HG02970 (cell line): ENCODE measurements at regions not wholly inside any gene's neighbourhood (a gene's known extent, or its start where the extent isn't known, plus 50 kb on each side); places are given as distances from the start of the nearest gene placed in this dataset.

Experiments used
- ATAC-seq: cut with Tn5 transposase; IDR thresholded peaks from one replicate; pipeline ENCODE4 v1.9.1; 2021; ENCODE audit warnings: mild to moderate bottlenecking, moderate library complexity, moderate number of reproducible peaks; ENCODE audit not compliant: unreplicated experiment, low FRiP score

- ATAC-seq, result no peak
Observed at GRCh38 chr15:89421219-89421618, 75.2 kb downstream of the RHCG start.

- ATAC-seq, result no peak
Observed at GRCh38 chr15:89419370-89419984, 76.9 kb downstream of the RHCG start.

- ATAC-seq, result no peak
Observed at GRCh38 chr15:89417206-89417725, 79.1 kb downstream of the RHCG start.

GRCh38 chr15:89416339-89417183, 79.8 kb downstream of the RHCG start:
- peak; percentile 55 for ATAC-seq

GRCh38 chr15:89414571-89414970, 79.9 kb upstream of the POLG start:
- ATAC-seq, result no peak

- no peak for ATAC-seq
Observed at GRCh38 chr15:89413877-89414276, 79.3 kb upstream of the POLG start.

GRCh38 chr15:89412905-89413411, 78.3 kb upstream of the POLG start:
- no peak for ATAC-seq

- no peak for ATAC-seq
Observed at GRCh38 chr15:89410039-89410435, 75.4 kb upstream of the POLG start.

- no peak for ATAC-seq
Observed at GRCh38 chr15:89409184-89410038, 74.8 kb upstream of the POLG start.

GRCh38 chr15:89408372-89409183, 74.0 kb upstream of the POLG start:
- ATAC-seq, result no peak

- no peak for ATAC-seq
Observed at GRCh38 chr15:89406940-89407607, 72.5 kb upstream of the POLG start.

GRCh38 chr15:89406218-89406939, 71.8 kb upstream of the POLG start:
- no peak for ATAC-seq

- no peak for ATAC-seq
Observed at GRCh38 chr15:89405494-89405893, 70.9 kb upstream of the POLG start.

- no peak for ATAC-seq
Observed at GRCh38 chr15:89404023-89404422, 69.4 kb upstream of the POLG start.

- ATAC-seq, result no peak
Observed at GRCh38 chr15:89402518-89402805, 67.8 kb upstream of the POLG start.

GRCh38 chr15:89401631-89402517, 67.2 kb upstream of the POLG start:
- no peak for ATAC-seq

- ATAC-seq, result no peak
Observed at GRCh38 chr15:89400782-89401545, 66.3 kb upstream of the POLG start.
